K562 (cell line): ENCODE measurements at regions not wholly inside any gene's neighbourhood (a gene's known extent, or its start where the extent isn't known, plus 50 kb on each side); places are given as distances from the start of the nearest gene placed in this dataset.

Source experiments
- ATAC-seq: fragments of 200-7000 bp; cut with Tn5 transposase; 3 replicates; pipeline ENCODE4 v1.9.1; 2020; ENCODE audit warnings: moderate library complexity
- BruUV-seq: library from RNA; stranded (reverse); fragments of 400-500 nt; replicated peaks from 2 replicates; lab custom pipeline; 2021; lab: Mats Ljungman, UMichigan
- CTCF ChIA-PET: fragments of 300-600 bp; formaldehyde crosslinking; extraction: SDS; loops from one replicate; lab custom pipeline; 2021; ENCODE audit warnings: low intra/inter-chr PET ratio; lab: Yijun Ruan, JAX
- POLR2A ChIA-PET: fragments of 300-600, 350-650 bp; sonication (Branson Sonifier 250); formaldehyde crosslinking; extraction: SDS; loops from one replicate; lab custom pipeline; 2021; ENCODE audit warnings: antibody characterized with exemption, inconsistent platforms; lab: Yijun Ruan, JAX
- DNase-seq, 4 experiments: peaks; one replicate each; pipeline versions ENCODE4 v3.0.0 to v3.0.0-alpha.2; 2011 to 2018; ENCODE audit warnings: low spot score in 3 of 4, mixed read lengths in 3 of 4; ENCODE audit errors: extremely low read depth in 1 of 4
- FAIRE-seq: peaks from 2 replicates; lab custom pipeline; 2011; peaks lifted over from hg19 to GRCh38; lab: Jason Lieb, UNC
- H2AFZ ChIP-seq: 2 replicates; pipeline ENCODE4 v1.6.0; 2011; ENCODE audit warnings: low read depth, low read length, control low read depth, inconsistent platforms
- H3K27ac ChIP-seq: fragments of 200-600 bp; 3 replicates; pipeline ENCODE4 v1.8.0; 2011; ENCODE audit warnings: low read depth, mild to moderate bottlenecking, control low read depth, inconsistent platforms, low read length, moderate library complexity, mixed read lengths; ENCODE audit errors: extremely low read depth
- H3K27me3 ChIP-seq, 2 experiments: fragments of 300-600 bp in 1 of 2; 2 replicates in 1 of 2; 3 replicates in 1 of 2; pipeline versions ENCODE4 v1.6.0 to v1.8.0; 2011; ENCODE audit warnings: inconsistent platforms in 2 of 2, low read length in 2 of 2, mild to moderate bottlenecking in 1 of 2, mixed read lengths in 1 of 2, moderate library complexity in 1 of 2; ENCODE audit not compliant: control insufficient read depth in 2 of 2, insufficient read depth in 2 of 2
- H3K36me3 ChIP-seq: fragments of 300-600 bp; 3 replicates; pipeline ENCODE4 v1.8.0; 2011; ENCODE audit warnings: mild to moderate bottlenecking, low read length, inconsistent platforms; ENCODE audit not compliant: control insufficient read depth, insufficient read depth
- H3K4me1 ChIP-seq, 2 experiments: fragments of 200-600 bp in 1 of 2; replicated peaks in 1 of 2; 2 replicates in 1 of 2; 3 replicates in 1 of 2; pipeline versions ENCODE4 v1.5.1 to v1.8.0; 2011; ENCODE audit warnings: inconsistent platforms in 2 of 2, low read length in 2 of 2, mild to moderate bottlenecking in 1 of 2, mixed read lengths in 1 of 2, moderate library complexity in 1 of 2; ENCODE audit not compliant: control insufficient read depth in 2 of 2, insufficient read depth in 2 of 2
- H3K4me2 ChIP-seq: 2 replicates; pipeline ENCODE4 v1.6.1; 2011; ENCODE audit warnings: low read length, control low read depth, inconsistent platforms, mixed read lengths; ENCODE audit not compliant: insufficient read depth
- H3K4me3 ChIP-seq: fragments of 200-600 bp; sonication (generic), shearing (Covaris generic); 2 replicates; pipeline ENCODE4 v1.5.1; 2016; ENCODE audit warnings: control low read depth, inconsistent platforms
- H3K79me2 ChIP-seq: fragments of 200-600 bp; 3 replicates; pipeline ENCODE4 v1.8.0; 2011; ENCODE audit warnings: low read length, inconsistent platforms; ENCODE audit not compliant: control insufficient read depth, insufficient read depth
- H3K9ac ChIP-seq, 2 experiments: 2 replicates each; pipeline versions ENCODE4 v1.6.0 to v1.6.1; 2011; ENCODE audit warnings: low read depth in 2 of 2, low read length in 2 of 2, control low read depth in 1 of 2, inconsistent platforms in 1 of 2, mild to moderate bottlenecking in 1 of 2, mixed read lengths in 1 of 2; ENCODE audit not compliant: insufficient read depth in 1 of 2
- H3K9me1 ChIP-seq: one replicate; pipeline ENCODE4 v1.6.0; 2011; ENCODE audit warnings: inconsistent platforms, mild to moderate bottlenecking, low read length, moderate library complexity; ENCODE audit not compliant: control insufficient read depth, insufficient read depth
- H3K9me3 ChIP-seq: replicated peaks from 2 replicates; pipeline ENCODE4 v1.5.1; 2011; ENCODE audit warnings: low read depth, low read length, inconsistent platforms; ENCODE audit not compliant: control insufficient read depth, insufficient read depth
- H4K20me1 ChIP-seq: replicated peaks from 2 replicates; pipeline ENCODE4 v1.6.1; 2011; ENCODE audit warnings: low read length, inconsistent platforms, mixed read lengths; ENCODE audit not compliant: control insufficient read depth, insufficient read depth
- BRD9 ChIP-seq: fragments of 450-650 bp; IDR thresholded peaks from 2 replicates; pipeline ENCODE4 v1.6.1; 2018; ENCODE audit warnings: low read depth; ENCODE audit not compliant: partially characterized antibody
- DACH1 ChIP-seq: fragments of 450-650 bp; IDR thresholded peaks from 2 replicates; pipeline ENCODE4 v1.6.1; 2018; ENCODE audit not compliant: partially characterized antibody
- ETS2 ChIP-seq: IDR thresholded peaks from 2 replicates; pipeline ENCODE4 v1.6.1; 2016; ENCODE audit warnings: borderline replicate concordance, missing genetic modification characterization, mild to moderate bottlenecking, moderate library complexity, missing compliant biosample characterization; ENCODE audit not compliant: poor library complexity, severe bottlenecking
- ETV5 ChIP-seq: sonication (generic); formaldehyde crosslinking; IDR thresholded peaks from 2 replicates; pipeline ENCODE4 v1.4.0; 2020; ENCODE audit warnings: low read depth, mild to moderate bottlenecking, missing genetic modification reagents
- GATAD2A ChIP-seq: fragments of 450-650 bp; IDR thresholded peaks from 2 replicates; pipeline ENCODE4 v1.6.1; 2017
- GATAD2B ChIP-seq: fragments of 450-650 bp; IDR thresholded peaks from 2 replicates; pipeline ENCODE4 v1.6.1; 2017; ENCODE audit warnings: mild to moderate bottlenecking, borderline replicate concordance
- GMEB1 ChIP-seq: fragments of 250-450 bp; sonication (Bioruptor Pico); IDR thresholded peaks from 2 replicates; pipeline ENCODE4 v1.4.0; 2020; ENCODE audit warnings: mild to moderate bottlenecking
- HSF4 ChIP-seq: fragments of 250-450 bp; sonication (Bioruptor Pico); IDR thresholded peaks from 2 replicates; pipeline ENCODE4 v2.1.2; 2022; ENCODE audit warnings: mild to moderate bottlenecking, moderate library complexity, borderline replicate concordance
- POU5F1 ChIP-seq: fragments of 150-350 bp; IDR thresholded peaks from 2 replicates; pipeline ENCODE4 v1.6.1; 2014; ENCODE audit warnings: borderline replicate concordance, low read length, low read depth, mild to moderate bottlenecking; ENCODE audit not compliant: partially characterized antibody
- RCOR1 ChIP-seq, 2 experiments: IDR thresholded peaks; 2 replicates each; pipeline ENCODE4 v1.6.1; 2012; ENCODE audit warnings: low read depth in 2 of 2, low read length in 2 of 2, borderline replicate concordance in 1 of 2, improper control_type of control experiment in 1 of 2
- STAT5A ChIP-seq: IDR thresholded peaks from 2 replicates; pipeline ENCODE4 v1.6.1; 2012; ENCODE audit warnings: low read length, inconsistent platforms, borderline replicate concordance
- TEAD4 ChIP-seq, 2 experiments: sonication (generic) in 1 of 2; formaldehyde crosslinking in 1 of 2; IDR thresholded peaks; 2 replicates each; pipeline versions ENCODE4 v1.6.1 to v1.8.0; 2012 to 2022; ENCODE audit warnings: borderline replicate concordance in 1 of 2, inconsistent platforms in 1 of 2, low read length in 1 of 2, mild to moderate bottlenecking in 1 of 2, missing genetic modification reagents in 1 of 2
- TFAP4 ChIP-seq: sonication (generic); formaldehyde crosslinking; IDR thresholded peaks from 2 replicates; pipeline ENCODE4 v1.8.0; 2022; ENCODE audit warnings: missing genetic modification reagents, mild to moderate bottlenecking, moderate library complexity, borderline replicate concordance
- TFE3 ChIP-seq: fragments of 450-650 bp; formaldehyde crosslinking; IDR thresholded peaks from 2 replicates; pipeline ENCODE4 v1.4.0; 2020; ENCODE audit warnings: mild to moderate bottlenecking, mixed read lengths
- ZBED1 ChIP-seq: IDR thresholded peaks from 2 replicates; pipeline ENCODE4 v1.6.1; 2014
- ZBTB7A ChIP-seq: IDR thresholded peaks from 2 replicates; pipeline ENCODE4 v1.6.1; 2011; ENCODE audit warnings: low read depth, mild to moderate bottlenecking, low read length, moderate library complexity, borderline replicate concordance; ENCODE audit not compliant: control insufficient read depth
- ZC3H11A ChIP-seq: IDR thresholded peaks from 2 replicates; pipeline ENCODE4 v1.6.1; 2012; ENCODE audit warnings: low read depth, low read length, improper control_type of control experiment
- ZNF764 ChIP-seq: fragments of 250-450 bp; sonication (Bioruptor Pico); IDR thresholded peaks from 2 replicates; pipeline ENCODE4 v1.4.0; 2020; ENCODE audit warnings: low read depth, mild to moderate bottlenecking, moderate library complexity
- WGBS: fragments of 100-300 bp; shearing (Covaris generic); methylation state at CpG from one replicate; pipeline ENCODE4 v1.1.6; 2016; ENCODE audit warnings: low coverage, mixed read lengths; ENCODE audit not compliant: insufficient coverage; ENCODE audit errors: missing lambda C conversion rate; 5-methylcytosine and 5-hydroxymethylcytosine counted together
- in situ Hi-C: fragments of 300-500 bp; cut with MboI; formaldehyde crosslinking; loops from 4 replicates; pipeline ENCODE4 v1.15.0; 2018; ENCODE audit warnings: inconsistent platforms, mixed read lengths
- intact Hi-C: fragments of 100-400 bp; cut with micrococcal nuclease; formaldehyde crosslinking; loops from 2 replicates; pipeline ENCODE4 v1.14.2; 2022

- CTCF ChIA-PET, result no interaction called here
- TF ChIP-seq POU5F1, result no peak
- no peak for TF ChIP-seq GMEB1
- no peak for TF ChIP-seq RCOR1 (IDR thresholded peaks at IDR 0.05; ENCODE audit: borderline replicate concordance in 1 of 2, low read depth in 2 of 2, low read length in 2 of 2)
- no peak for TF ChIP-seq DACH1
- no peak for TF ChIP-seq ETV5 (CRISPR knock-in tag)
- no peak for TF ChIP-seq TEAD4 (IDR thresholded peaks at IDR 0.05; ENCODE audit: low read length)
- TF ChIP-seq TEAD4 (CRISPR knock-in tag; IDR thresholded peaks at IDR 0.05; ENCODE audit: borderline replicate concordance), result no peak
- TF ChIP-seq STAT5A, result no peak
- TF ChIP-seq HSF4 (CRISPR knock-in tag), result no peak
- TF ChIP-seq ZBTB7A, result no peak
- no peak for TF ChIP-seq TFAP4
- TF ChIP-seq BRD9, result no peak
- TF ChIP-seq ETS2 (tag), result no peak
- TF ChIP-seq ZC3H11A, result no peak
- TF ChIP-seq GATAD2B, result no peak
- no peak for TF ChIP-seq ZNF764 (CRISPR knock-in tag)
- TF ChIP-seq ZBED1, result no peak
- TF ChIP-seq GATAD2A, result no peak
- no peak for TF ChIP-seq TFE3 (CRISPR knock-in tag)
- in situ Hi-C loops (no loop called here), intact Hi-C loops (no loop called here)
- DNase-seq (no peak), FAIRE-seq (no peak), ATAC-seq (no peak)
- H3K4me2 ChIP-seq, result no peak overlapping the region
- H3K9ac ChIP-seq, result no peak overlapping the region
- H3K27me3 ChIP-seq, result no peaks in the 10 kb centered on the region
- H3K4me1 ChIP-seq, result no peaks in the 10 kb centered on the region
- no peaks in the 10 kb centered on the region for H3K9me3 ChIP-seq
- H3K36me3 ChIP-seq, result no peaks in the 10 kb centered on the region
- no peaks in the 10 kb centered on the region for H3K79me2 ChIP-seq
- no peaks in the 10 kb centered on the region for H4K20me1 ChIP-seq
- no peaks in the 10 kb centered on the region for H3K9me1 ChIP-seq
- H2AFZ ChIP-seq, result no peak overlapping the region
- 0% methylated on average over 2 of the region's 2 CpGs for WGBS
- no peak overlapping the region for H3K27ac ChIP-seq
- POLR2A ChIA-PET, result no interaction called here
- BruUV-seq, result no TSS peak
- H3K4me3 ChIP-seq, result no peak overlapping the region
These were observed 151.6 kb downstream of the TMEM26 start for GRCh38 chr10:61301575-61301974.
